Activated T-helper 2 cell treated with anti-CD3 and anti-CD28 coated beads, Interferon-gamma antibody, Interleukin-2, Interleukin-4, amounts not matched to agents 10 μg/mL and 5 μg/mL and 100 μg/mL, durations not matched to agents 14 hours and 24 hours and 36 hours (primary cell): ENCODE measurements at regions not wholly inside any gene's neighbourhood (a gene's known extent, or its start where the extent isn't known, plus 50 kb on each side); places are given as distances from the start of the nearest gene placed in this dataset.

ENCODE experiments used
- DNase-seq: peaks from one replicate; pipeline ENCODE4 v3.0.0; 2021; ENCODE audit warnings: low spot score
- H3K27ac Mint-ChIP-seq: one replicate; pipeline ENCODE4 v1.8.0; 2021; ENCODE audit warnings: mixed read lengths
- H3K27me3 Mint-ChIP-seq: one replicate; pipeline ENCODE4 v1.8.0; 2021; ENCODE audit warnings: low read depth, mixed read lengths
- H3K36me3 Mint-ChIP-seq: one replicate; pipeline ENCODE4 v1.8.0; 2021; ENCODE audit warnings: low read depth, mixed read lengths
- H3K4me1 Mint-ChIP-seq: one replicate; pipeline ENCODE4 v1.8.0; 2021; ENCODE audit warnings: low read depth, mixed read lengths
- H3K4me3 Mint-ChIP-seq: one replicate; pipeline ENCODE4 v1.8.0; 2021; ENCODE audit warnings: low read depth, mild to moderate bottlenecking, moderate library complexity, mixed read lengths
- H3K9me3 Mint-ChIP-seq: one replicate; pipeline ENCODE4 v1.8.0; 2021; ENCODE audit warnings: mixed read lengths
- intact Hi-C: fragments of 100-400 bp; cut with micrococcal nuclease; formaldehyde crosslinking; loops from one replicate; pipeline ENCODE4 v1.15.1; 2023

GRCh38 chr1:38352869-38353268, 306.3 kb upstream of the POU3F1 start:
- no peaks in the 10 kb centered on the region for H3K27me3 Mint-ChIP-seq
- intact Hi-C loops, result no loop called here
- no peak overlapping the region for H3K27ac Mint-ChIP-seq
- no peak for DNase-seq
- H3K4me1 Mint-ChIP-seq, result no peaks in the 10 kb centered on the region
- H3K4me3 Mint-ChIP-seq, result no peak overlapping the region
- H3K9me3 Mint-ChIP-seq, result no peaks in the 10 kb centered on the region
- H3K36me3 Mint-ChIP-seq, result no peaks in the 10 kb centered on the region

- Mint-ChIP-seq H3K27me3 (peaks cover 1% of the 10 kb centered on the region), H3K36me3 (no peaks in the 10 kb centered on the region), H3K4me1 (no peaks in the 10 kb centered on the region), H3K4me3 (no peak overlapping the region), H3K9me3 (no peaks in the 10 kb centered on the region), H3K27ac (no peak overlapping the region)
- DNase-seq, result no peak
- intact Hi-C loops, result no loop called here
These were observed 301.0 kb upstream of the POU3F1 start for GRCh38 chr1:38347446-38348175.

GRCh38 chr1:38344716-38345115, 298.1 kb upstream of the POU3F1 start:
- H3K9me3 Mint-ChIP-seq, result no peaks in the 10 kb centered on the region
- H3K27me3 Mint-ChIP-seq, result peaks cover 1% of the 10 kb centered on the region
- H3K4me3 Mint-ChIP-seq, result no peak overlapping the region
- intact Hi-C loops, result no loop called here
- H3K4me1 Mint-ChIP-seq, result no peaks in the 10 kb centered on the region
- DNase-seq, result no peak
- no peak overlapping the region for H3K27ac Mint-ChIP-seq
- no peaks in the 10 kb centered on the region for H3K36me3 Mint-ChIP-seq

- H3K4me3 Mint-ChIP-seq, result no peak overlapping the region
- H3K27me3 Mint-ChIP-seq, result peaks cover 10% of the 10 kb centered on the region
- H3K27ac Mint-ChIP-seq, result no peak overlapping the region
- intact Hi-C loops, result no loop called here
- no peak for DNase-seq
- no peaks in the 10 kb centered on the region for H3K9me3 Mint-ChIP-seq
- H3K36me3 Mint-ChIP-seq, result no peaks in the 10 kb centered on the region
- no peaks in the 10 kb centered on the region for H3K4me1 Mint-ChIP-seq
These were observed 295.1 kb upstream of the POU3F1 start for GRCh38 chr1:38341694-38342093.

GRCh38 chr1:38340409-38340808, 293.8 kb upstream of the POU3F1 start:
- no peak overlapping the region for H3K4me3 Mint-ChIP-seq
- no peaks in the 10 kb centered on the region for H3K36me3 Mint-ChIP-seq
- no peak for DNase-seq
- no peaks in the 10 kb centered on the region for H3K9me3 Mint-ChIP-seq
- intact Hi-C loops, result no loop called here
- H3K27ac Mint-ChIP-seq, result no peak overlapping the region
- no peaks in the 10 kb centered on the region for H3K4me1 Mint-ChIP-seq
- peaks cover 10% of the 10 kb centered on the region for H3K27me3 Mint-ChIP-seq

- Mint-ChIP-seq H3K4me1 (peaks cover 12% of the 10 kb centered on the region), H3K9me3 (no peaks in the 10 kb centered on the region), H3K36me3 (no peaks in the 10 kb centered on the region), H3K4me3 (no peak overlapping the region), H3K27me3 (peaks cover 9% of the 10 kb centered on the region), H3K27ac (no peak overlapping the region)
- intact Hi-C loops, result no loop called here
- DNase-seq, result no peak
These were observed 291.1 kb upstream of the POU3F1 start for GRCh38 chr1:38337711-38338110.

- Mint-ChIP-seq H3K27ac (no peak overlapping the region), H3K36me3 (no peaks in the 10 kb centered on the region), H3K4me1 (peaks cover 12% of the 10 kb centered on the region), H3K27me3 (peaks cover 8% of the 10 kb centered on the region), H3K9me3 (no peaks in the 10 kb centered on the region), H3K4me3 (no peak overlapping the region)
- no peak for DNase-seq
- intact Hi-C loops, result no loop called here
These were observed 290.4 kb upstream of the POU3F1 start for GRCh38 chr1:38336961-38337360.

GRCh38 chr1:38336301-38336923, 289.8 kb upstream of the POU3F1 start:
- intact Hi-C loops, result no loop called here
- H3K27me3 Mint-ChIP-seq, result peaks cover 8% of the 10 kb centered on the region
- no peaks in the 10 kb centered on the region for H3K36me3 Mint-ChIP-seq
- H3K27ac Mint-ChIP-seq, result no peak overlapping the region
- DNase-seq, result no peak
- no peak overlapping the region for H3K4me3 Mint-ChIP-seq
- H3K4me1 Mint-ChIP-seq, result peaks cover 12% of the 10 kb centered on the region
- no peaks in the 10 kb centered on the region for H3K9me3 Mint-ChIP-seq

GRCh38 chr1:38334930-38335592, 288.5 kb upstream of the POU3F1 start:
- Mint-ChIP-seq H3K9me3 (no peaks in the 10 kb centered on the region), H3K4me3 (no peak overlapping the region), H3K4me1 (peaks cover 12% of the 10 kb centered on the region), H3K27ac (peak overlapping the region; percentile 5), H3K27me3 (peaks cover 8% of the 10 kb centered on the region), H3K36me3 (no peaks in the 10 kb centered on the region)
- intact Hi-C loops, result loop anchor here (2.0 kb wide), 1 partner anchor 306 kb away; no protein-coding TSS in a partner anchor
- no peak for DNase-seq

- Mint-ChIP-seq H3K4me3 (no peak overlapping the region), H3K4me1 (peaks cover 12% of the 10 kb centered on the region), H3K9me3 (no peaks in the 10 kb centered on the region), H3K27ac (no peak overlapping the region), H3K27me3 (no peaks in the 10 kb centered on the region), H3K36me3 (no peaks in the 10 kb centered on the region)
- no peak for DNase-seq
- intact Hi-C loops, result no loop called here
These were observed 286.2 kb upstream of the POU3F1 start for GRCh38 chr1:38332649-38333310.

- no peak for DNase-seq
- Mint-ChIP-seq H3K36me3 (no peaks in the 10 kb centered on the region), H3K4me3 (no peak overlapping the region), H3K9me3 (no peaks in the 10 kb centered on the region), H3K27me3 (no peaks in the 10 kb centered on the region), H3K4me1 (peaks cover 12% of the 10 kb centered on the region), H3K27ac (no peak overlapping the region)
- intact Hi-C loops, result no loop called here
These were observed 285.1 kb upstream of the POU3F1 start for GRCh38 chr1:38331496-38332210.

- Mint-ChIP-seq H3K9me3 (no peaks in the 10 kb centered on the region), H3K4me3 (no peak overlapping the region), H3K27ac (no peak overlapping the region), H3K27me3 (no peaks in the 10 kb centered on the region), H3K36me3 (no peaks in the 10 kb centered on the region), H3K4me1 (peaks cover 12% of the 10 kb centered on the region)
- no peak for DNase-seq
- intact Hi-C loops, result no loop called here
These were observed 284.2 kb upstream of the POU3F1 start for GRCh38 chr1:38330799-38331198.
